HEK293 (cell line): ENCODE measurements at regions not wholly inside any gene's neighbourhood (a gene's known extent, or its start where the extent isn't known, plus 50 kb on each side); places are given as distances from the start of the nearest gene placed in this dataset.

Experiments used
- CTCF ChIA-PET: fragments of 350-600 bp; formaldehyde crosslinking; extraction: SDS; loops from one replicate; lab custom pipeline; 2021; ENCODE audit warnings: antibody characterized with exemption; lab: Yijun Ruan, JAX
- POLR2A ChIA-PET: fragments of 300-600 bp; formaldehyde crosslinking; extraction: SDS; loops from one replicate; lab custom pipeline; 2020; ENCODE audit warnings: antibody characterized with exemption, inconsistent platforms; lab: Yijun Ruan, JAX
- H3K27ac ChIP-seq: fragments of 200-500 bp; sonication (Bioruptor generic); 2 replicates; pipeline ENCODE4 v1.5.1; 2014; ENCODE audit warnings: low read depth, low read length, control low read depth, inconsistent platforms; ENCODE audit errors: extremely low read depth
- H3K36me3 ChIP-seq, 2 experiments: fragments of 200-500 bp in 1 of 2; sonication (Bioruptor generic) in 1 of 2; 1 replicate in 1 of 2; 2 replicates in 1 of 2; pipeline ENCODE4 v1.5.1; 2014 to 2017; ENCODE audit warnings: inconsistent platforms in 2 of 2, low read length in 2 of 2; ENCODE audit not compliant: control insufficient read depth in 2 of 2, insufficient read depth in 1 of 2
- H3K4me1 ChIP-seq: fragments of 200-500 bp; sonication (Bioruptor generic); 2 replicates; pipeline ENCODE4 v1.5.1; 2014; ENCODE audit warnings: mild to moderate bottlenecking, low read length, inconsistent platforms; ENCODE audit not compliant: control insufficient read depth, insufficient read depth
- H3K4me3 ChIP-seq: 2 replicates; pipeline ENCODE4 v1.5.1; 2011; ENCODE audit warnings: low read depth, mild to moderate bottlenecking, control low read depth, low read length, moderate library complexity
- H3K9me3 ChIP-seq: fragments of 200-500 bp; sonication (Bioruptor generic); 2 replicates; pipeline ENCODE4 v1.5.1; 2014; ENCODE audit warnings: low read depth, low read length, inconsistent platforms; ENCODE audit not compliant: control insufficient read depth, insufficient read depth
- KLF16 ChIP-seq: fragments of 450-650 bp; formaldehyde crosslinking; IDR thresholded peaks from 2 replicates; pipeline ENCODE4 v1.5.1; 2017; ENCODE audit warnings: missing biosample characterization, missing genetic modification characterization
- KLF8 ChIP-seq: fragments of 450-650 bp; formaldehyde crosslinking; IDR thresholded peaks from 2 replicates; pipeline ENCODE4 v1.5.1; 2016; ENCODE audit warnings: missing biosample characterization, missing genetic modification characterization
- KLF9 ChIP-seq: fragments of 450-650 bp; formaldehyde crosslinking; IDR thresholded peaks from 2 replicates; pipeline ENCODE4 v1.5.1; 2016; ENCODE audit warnings: missing biosample characterization, missing genetic modification characterization, low read depth
- SP3 ChIP-seq: fragments of 450-650 bp; formaldehyde crosslinking; IDR thresholded peaks from 2 replicates; pipeline ENCODE4 v1.5.1; 2016; ENCODE audit warnings: missing biosample characterization, missing genetic modification characterization
- ZBTB1 ChIP-seq: fragments of 450-650 bp; formaldehyde crosslinking; IDR thresholded peaks from 2 replicates; pipeline ENCODE4 v1.5.1; 2016; ENCODE audit warnings: missing biosample characterization, missing genetic modification characterization
- ZBTB17 ChIP-seq: fragments of 450-650 bp; formaldehyde crosslinking; IDR thresholded peaks from 2 replicates; pipeline ENCODE4 v1.5.1; 2016; ENCODE audit warnings: missing biosample characterization, missing genetic modification characterization
- ZBTB48 ChIP-seq: fragments of 450-650 bp; formaldehyde crosslinking; IDR thresholded peaks from 2 replicates; pipeline ENCODE4 v1.5.1; 2016; ENCODE audit warnings: missing biosample characterization, missing genetic modification characterization
- ZFP3 ChIP-seq: fragments of 450-650 bp; formaldehyde crosslinking; IDR thresholded peaks from 2 replicates; pipeline ENCODE4 v1.5.1; 2016; ENCODE audit warnings: low read depth, missing biosample characterization, missing genetic modification characterization
- ZFP41 ChIP-seq: fragments of 450-650 bp; formaldehyde crosslinking; IDR thresholded peaks from 2 replicates; pipeline ENCODE4 v1.5.1; 2016; ENCODE audit warnings: missing biosample characterization, missing genetic modification characterization, borderline replicate concordance
- ZNF2 ChIP-seq: fragments of 450-650 bp; formaldehyde crosslinking; IDR thresholded peaks from 2 replicates; pipeline ENCODE4 v1.5.1; 2016; ENCODE audit warnings: missing biosample characterization, missing genetic modification characterization
- ZNF239 ChIP-seq: fragments of 450-650 bp; formaldehyde crosslinking; IDR thresholded peaks from 2 replicates; pipeline ENCODE4 v1.5.1; 2016; ENCODE audit warnings: missing biosample characterization, missing genetic modification characterization
- ZNF416 ChIP-seq: fragments of 450-650 bp; formaldehyde crosslinking; IDR thresholded peaks from 2 replicates; pipeline ENCODE4 v1.5.1; 2016; ENCODE audit warnings: missing biosample characterization, missing genetic modification characterization
- ZNF426 ChIP-seq: fragments of 450-650 bp; formaldehyde crosslinking; IDR thresholded peaks from 2 replicates; pipeline ENCODE4 v1.5.1; 2017; ENCODE audit warnings: missing biosample characterization, missing genetic modification characterization, mild to moderate bottlenecking, inconsistent platforms, moderate library complexity
- ZNF513 ChIP-seq: fragments of 450-650 bp; IDR thresholded peaks from 2 replicates; pipeline ENCODE4 v1.5.1; 2018; ENCODE audit warnings: missing biosample characterization, missing genetic modification characterization
- ZNF585B ChIP-seq: fragments of 450-650 bp; formaldehyde crosslinking; IDR thresholded peaks from 2 replicates; pipeline ENCODE4 v1.5.1; 2016; ENCODE audit warnings: missing biosample characterization, missing genetic modification characterization
- ZNF658 ChIP-seq: fragments of 450-650 bp; formaldehyde crosslinking; IDR thresholded peaks from 2 replicates; pipeline ENCODE4; 2016; ENCODE audit warnings: missing biosample characterization, missing genetic modification characterization
- ZNF76 ChIP-seq: fragments of 450-650 bp; formaldehyde crosslinking; IDR thresholded peaks from 2 replicates; pipeline ENCODE4; 2016; ENCODE audit warnings: low read depth, missing biosample characterization, missing genetic modification characterization, borderline replicate concordance
- ZNF785 ChIP-seq: fragments of 450-650 bp; formaldehyde crosslinking; IDR thresholded peaks from 2 replicates; pipeline ENCODE4 v1.5.1; 2016; ENCODE audit warnings: missing biosample characterization, missing genetic modification characterization
- ZSCAN18 ChIP-seq: fragments of 450-650 bp; formaldehyde crosslinking; IDR thresholded peaks from 2 replicates; pipeline ENCODE4 v1.5.1; 2016; ENCODE audit warnings: missing biosample characterization, missing genetic modification characterization
- TF ChIP-seq, protein P1 (sequence below): fragments of 450-650 bp; formaldehyde crosslinking; IDR thresholded peaks from 2 replicates; pipeline ENCODE4 v1.5.1; 2016; ENCODE audit warnings: missing biosample characterization, missing genetic modification characterization, borderline replicate concordance
- TF ChIP-seq, protein P2 (sequence below): fragments of 450-650 bp; formaldehyde crosslinking; IDR thresholded peaks from 2 replicates; pipeline ENCODE4 v1.5.1; 2016; ENCODE audit warnings: missing biosample characterization, missing genetic modification characterization
- TF ChIP-seq, protein P3 (sequence below): fragments of 450-650 bp; formaldehyde crosslinking; optimal IDR thresholded peaks from 2 replicates; pipeline ENCODE3; 2016; ENCODE audit warnings: missing biosample characterization, mild to moderate bottlenecking, missing genetic modification characterization
- TF ChIP-seq, protein P4 (sequence below): fragments of 450-650 bp; formaldehyde crosslinking; IDR thresholded peaks from 2 replicates; pipeline ENCODE4 v1.5.1; 2016; ENCODE audit warnings: missing biosample characterization, missing genetic modification characterization

DNA sequence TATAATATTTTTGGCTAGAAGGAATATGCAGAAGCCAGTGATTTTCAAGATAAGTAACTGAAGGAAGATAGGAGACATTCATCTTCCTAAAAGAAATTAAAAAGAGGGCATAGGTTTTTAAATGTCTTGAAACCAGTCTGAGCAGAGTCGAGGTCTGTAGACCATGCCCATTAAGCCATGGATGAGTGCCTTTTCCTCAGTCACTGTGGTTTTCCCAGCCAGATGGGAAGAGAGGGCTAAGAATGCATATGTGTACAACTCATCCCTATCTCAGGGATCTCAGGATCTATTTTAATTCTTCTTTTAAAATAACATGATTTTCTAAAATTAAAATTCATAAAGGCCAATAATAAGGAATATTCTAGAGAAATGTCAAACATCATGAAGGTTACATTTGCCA lies 112.8 kb downstream of the PPP1R3A start:
- TF ChIP-seq ZFP41 (tag by site-specific recombination) (no peak), ZNF785 (tag by site-specific recombination) (no peak), ZNF76 (tag by site-specific recombination) (no peak), ZBTB1 (tag by site-specific recombination) (no peak)
- TF ChIP-seq, protein P1, sequence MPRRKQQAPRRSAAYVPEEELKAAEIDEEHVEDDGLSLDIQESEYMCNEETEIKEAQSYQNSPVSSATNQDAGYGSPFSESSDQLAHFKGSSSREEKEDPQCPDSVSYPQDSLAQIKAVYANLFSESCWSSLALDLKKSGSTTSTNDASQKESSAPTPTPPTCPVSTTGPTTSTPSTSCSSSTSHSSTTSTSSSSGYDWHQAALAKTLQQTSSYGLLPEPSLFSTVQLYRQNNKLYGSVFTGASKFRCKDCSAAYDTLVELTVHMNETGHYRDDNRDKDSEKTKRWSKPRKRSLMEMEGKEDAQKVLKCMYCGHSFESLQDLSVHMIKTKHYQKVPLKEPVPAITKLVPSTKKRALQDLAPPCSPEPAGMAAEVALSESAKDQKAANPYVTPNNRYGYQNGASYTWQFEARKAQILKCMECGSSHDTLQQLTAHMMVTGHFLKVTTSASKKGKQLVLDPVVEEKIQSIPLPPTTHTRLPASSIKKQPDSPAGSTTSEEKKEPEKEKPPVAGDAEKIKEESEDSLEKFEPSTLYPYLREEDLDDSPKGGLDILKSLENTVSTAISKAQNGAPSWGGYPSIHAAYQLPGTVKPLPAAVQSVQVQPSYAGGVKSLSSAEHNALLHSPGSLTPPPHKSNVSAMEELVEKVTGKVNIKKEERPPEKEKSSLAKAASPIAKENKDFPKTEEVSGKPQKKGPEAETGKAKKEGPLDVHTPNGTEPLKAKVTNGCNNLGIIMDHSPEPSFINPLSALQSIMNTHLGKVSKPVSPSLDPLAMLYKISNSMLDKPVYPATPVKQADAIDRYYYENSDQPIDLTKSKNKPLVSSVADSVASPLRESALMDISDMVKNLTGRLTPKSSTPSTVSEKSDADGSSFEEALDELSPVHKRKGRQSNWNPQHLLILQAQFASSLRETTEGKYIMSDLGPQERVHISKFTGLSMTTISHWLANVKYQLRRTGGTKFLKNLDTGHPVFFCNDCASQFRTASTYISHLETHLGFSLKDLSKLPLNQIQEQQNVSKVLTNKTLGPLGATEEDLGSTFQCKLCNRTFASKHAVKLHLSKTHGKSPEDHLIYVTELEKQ (tag by site-specific recombination), result no peak
- no peak overlapping the region for H3K27ac ChIP-seq
- ChIA-PET POLR2A (no interaction called here), CTCF (interaction anchor here (0.6 kb wide), 1 partner anchor 360 kb away, joined by 4 read pairs; no protein-coding TSS in a partner anchor)
- no peaks in the 10 kb centered on the region for H3K4me1 ChIP-seq
- H3K4me3 ChIP-seq, result no peak overlapping the region
- H3K9me3 ChIP-seq, result no peaks in the 10 kb centered on the region
- no peaks in the 10 kb centered on the region for H3K36me3 ChIP-seq

DNA sequence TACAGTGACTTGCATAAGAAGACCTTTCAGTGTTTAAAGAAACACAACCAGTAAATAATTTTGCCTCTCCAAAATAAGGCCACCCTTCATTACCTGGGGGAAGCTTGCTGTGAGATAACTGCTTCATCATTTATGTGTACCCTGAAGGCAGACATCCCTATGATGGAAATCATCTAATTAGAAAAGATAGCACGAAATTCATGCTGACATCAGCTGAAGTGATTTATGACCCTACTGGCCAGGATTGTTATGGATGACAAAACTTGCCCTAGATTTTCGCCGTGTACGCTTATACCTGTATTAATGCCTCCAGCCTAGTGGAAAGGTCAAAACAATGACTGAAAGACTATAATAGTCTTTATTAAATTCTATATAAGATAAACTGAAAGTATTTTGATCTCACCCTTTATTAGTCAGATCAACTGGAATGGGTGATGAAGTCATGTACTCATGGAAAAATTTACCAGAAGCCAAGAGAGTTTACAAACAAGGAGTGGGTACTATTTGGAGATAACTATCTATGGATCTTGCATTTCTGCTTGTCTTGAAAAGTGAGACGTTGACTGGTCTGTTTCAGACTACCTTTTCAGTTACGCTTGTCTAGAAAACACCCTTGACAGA lies 114.2 kb downstream of the PPP1R3A start:
- H3K27ac ChIP-seq, result no peak overlapping the region
- CTCF ChIA-PET, result no interaction called here
- no peak overlapping the region for H3K4me3 ChIP-seq
- H3K36me3 ChIP-seq, result no peaks in the 10 kb centered on the region
- no peaks in the 10 kb centered on the region for H3K9me3 ChIP-seq
- TF ChIP-seq, protein P2, sequence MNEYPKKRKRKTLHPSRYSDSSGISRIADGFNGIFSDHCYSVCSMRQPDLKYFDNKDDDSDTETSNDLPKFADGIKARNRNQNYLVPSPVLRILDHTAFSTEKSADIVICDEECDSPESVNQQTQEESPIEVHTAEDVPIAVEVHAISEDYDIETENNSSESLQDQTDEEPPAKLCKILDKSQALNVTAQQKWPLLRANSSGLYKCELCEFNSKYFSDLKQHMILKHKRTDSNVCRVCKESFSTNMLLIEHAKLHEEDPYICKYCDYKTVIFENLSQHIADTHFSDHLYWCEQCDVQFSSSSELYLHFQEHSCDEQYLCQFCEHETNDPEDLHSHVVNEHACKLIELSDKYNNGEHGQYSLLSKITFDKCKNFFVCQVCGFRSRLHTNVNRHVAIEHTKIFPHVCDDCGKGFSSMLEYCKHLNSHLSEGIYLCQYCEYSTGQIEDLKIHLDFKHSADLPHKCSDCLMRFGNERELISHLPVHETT, result no peak
- TF ChIP-seq ZNF2, result no peak
- TF ChIP-seq ZNF658 (tag by site-specific recombination), result no peak
- TF ChIP-seq ZNF585B, result no peak
- no peak for TF ChIP-seq ZSCAN18 (tag by site-specific recombination)
- TF ChIP-seq KLF8 (tag by site-specific recombination), result no peak
- no peak for TF ChIP-seq ZBTB17
- no peak for TF ChIP-seq KLF9
- TF ChIP-seq, protein P3, sequence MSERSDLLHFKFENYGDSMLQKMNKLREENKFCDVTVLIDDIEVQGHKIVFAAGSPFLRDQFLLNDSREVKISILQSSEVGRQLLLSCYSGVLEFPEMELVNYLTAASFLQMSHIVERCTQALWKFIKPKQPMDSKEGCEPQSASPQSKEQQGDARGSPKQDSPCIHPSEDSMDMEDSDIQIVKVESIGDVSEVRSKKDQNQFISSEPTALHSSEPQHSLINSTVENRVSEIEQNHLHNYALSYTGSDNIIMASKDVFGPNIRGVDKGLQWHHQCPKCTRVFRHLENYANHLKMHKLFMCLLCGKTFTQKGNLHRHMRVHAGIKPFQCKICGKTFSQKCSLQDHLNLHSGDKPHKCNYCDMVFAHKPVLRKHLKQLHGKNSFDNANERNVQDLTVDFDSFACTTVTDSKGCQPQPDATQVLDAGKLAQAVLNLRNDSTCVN, result no peak
- TF ChIP-seq, protein P4, sequence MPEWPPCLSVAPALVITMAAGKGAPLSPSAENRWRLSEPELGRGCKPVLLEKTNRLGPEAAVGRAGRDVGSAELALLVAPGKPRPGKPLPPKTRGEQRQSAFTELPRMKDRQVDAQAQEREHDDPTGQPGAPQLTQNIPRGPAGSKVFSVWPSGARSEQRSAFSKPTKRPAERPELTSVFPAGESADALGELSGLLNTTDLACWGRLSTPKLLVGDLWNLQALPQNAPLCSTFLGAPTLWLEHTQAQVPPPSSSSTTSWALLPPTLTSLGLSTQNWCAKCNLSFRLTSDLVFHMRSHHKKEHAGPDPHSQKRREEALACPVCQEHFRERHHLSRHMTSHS (tag by site-specific recombination), result no peak
- no peak for TF ChIP-seq ZNF513 (tag by site-specific recombination)
- TF ChIP-seq ZNF76 (tag by site-specific recombination), result no peak
- no peak for TF ChIP-seq ZNF239
- no peak for TF ChIP-seq SP3 (tag by site-specific recombination)
- TF ChIP-seq KLF16 (tag by site-specific recombination), result no peak
- TF ChIP-seq ZNF416 (tag by site-specific recombination), result no peak
- no peak for TF ChIP-seq ZFP3 (tag by site-specific recombination)
- TF ChIP-seq ZBTB48 (tag by site-specific recombination), result no peak
- TF ChIP-seq ZNF426, result no peak
- POLR2A ChIA-PET, result no interaction called here
- no peaks in the 10 kb centered on the region for H3K4me1 ChIP-seq
